Ishikawa (cell line): ENCODE measurements at regions not wholly inside any gene's neighbourhood (a gene's known extent, or its start where the extent isn't known, plus 50 kb on each side); places are given as distances from the start of the nearest gene placed in this dataset.

Experiments
- CEBPB ChIP-seq: IDR thresholded peaks from 2 replicates; pipeline ENCODE4 v1.6.1; 2012
- CREB1 ChIP-seq: IDR thresholded peaks from 2 replicates; pipeline ENCODE4 v1.6.1; 2012; ENCODE audit warnings: low read depth
- EGR1 ChIP-seq: IDR thresholded peaks from 2 replicates; pipeline ENCODE4 v1.6.1; 2012
- EP300 ChIP-seq: IDR thresholded peaks from 2 replicates; pipeline ENCODE4 v1.6.1; 2012; ENCODE audit warnings: borderline replicate concordance
- FOXM1 ChIP-seq: IDR thresholded peaks from 2 replicates; pipeline ENCODE4 v1.6.1; 2012; ENCODE audit warnings: low read depth, borderline replicate concordance
- MAX ChIP-seq: IDR thresholded peaks from 2 replicates; pipeline ENCODE4 v1.6.1; 2012
- NFIC ChIP-seq: IDR thresholded peaks from 2 replicates; pipeline ENCODE4 v1.6.1; 2012
- RAD21 ChIP-seq: IDR thresholded peaks from 2 replicates; pipeline ENCODE4 v1.6.1; 2012; ENCODE audit warnings: low read depth
- REST ChIP-seq: IDR thresholded peaks from 2 replicates; pipeline ENCODE4 v1.6.1; 2012; ENCODE audit warnings: low read depth, mild to moderate bottlenecking
- TAF1 ChIP-seq: IDR thresholded peaks from 2 replicates; pipeline ENCODE4 v1.6.1; 2012; ENCODE audit warnings: low read depth, mild to moderate bottlenecking
- TCF12 ChIP-seq: IDR thresholded peaks from 2 replicates; pipeline ENCODE4 v1.6.1; 2012; ENCODE audit warnings: low read depth
- TEAD4 ChIP-seq: IDR thresholded peaks from 2 replicates; pipeline ENCODE4 v1.6.1; 2012
- USF1 ChIP-seq: IDR thresholded peaks from 2 replicates; pipeline ENCODE4 v1.6.1; 2012
- YY1 ChIP-seq: IDR thresholded peaks from 2 replicates; pipeline ENCODE4 v1.6.1; 2012; ENCODE audit warnings: low read depth
- ZBTB7A ChIP-seq: IDR thresholded peaks from 2 replicates; pipeline ENCODE4 v1.6.1; 2012; ENCODE audit warnings: low read depth

GRCh38 chr18:78396077-78396476 is 583.5 kb upstream of the SALL3 start:
- no peak for TF ChIP-seq TAF1
- TF ChIP-seq REST: no peak
- no peak for TF ChIP-seq CEBPB
- TF ChIP-seq YY1: no peak
- TF ChIP-seq TCF12: no peak
- no peak for TF ChIP-seq USF1
- no peak for TF ChIP-seq EGR1
- TF ChIP-seq TEAD4: no peak
- no peak for TF ChIP-seq EP300
- TF ChIP-seq FOXM1: no peak

- no peak for TF ChIP-seq EGR1
- no peak for TF ChIP-seq YY1
Observed at GRCh38 chr18:78396756-78397155, 582.9 kb upstream of the SALL3 start.

- no peak for TF ChIP-seq ZBTB7A
- TF ChIP-seq TCF12: no peak
- TF ChIP-seq CEBPB: no peak
- TF ChIP-seq TEAD4: no peak
- TF ChIP-seq EP300: no peak
Observed at GRCh38 chr18:78399992-78400503, 579.6 kb upstream of the SALL3 start.

- TF ChIP-seq TEAD4 (no peak), ZBTB7A (no peak), REST (no peak), CREB1 (no peak), CEBPB (no peak), TCF12 (no peak), FOXM1 (no peak), EGR1 (no peak), TAF1 (no peak), NFIC (no peak)
Observed at GRCh38 chr18:78402440-78402839, 577.2 kb upstream of the SALL3 start.

GRCh38 chr18:78402966-78403365 is 576.7 kb upstream of the SALL3 start:
- no peak for TF ChIP-seq EGR1
- TF ChIP-seq CEBPB: no peak
- TF ChIP-seq EP300: no peak
- no peak for TF ChIP-seq TCF12
- TF ChIP-seq ZBTB7A: no peak
- TF ChIP-seq YY1: no peak
- no peak for TF ChIP-seq TEAD4
- TF ChIP-seq REST: no peak
- no peak for TF ChIP-seq CREB1
- no peak for TF ChIP-seq RAD21
- TF ChIP-seq MAX: no peak

- TF ChIP-seq CREB1: no peak
- TF ChIP-seq MAX: no peak
- TF ChIP-seq NFIC: no peak
- no peak for TF ChIP-seq EGR1
- no peak for TF ChIP-seq ZBTB7A
- TF ChIP-seq FOXM1: no peak
- TF ChIP-seq REST: no peak
- no peak for TF ChIP-seq YY1
- TF ChIP-seq TAF1: no peak
- no peak for TF ChIP-seq TEAD4
- TF ChIP-seq RAD21: no peak
- no peak for TF ChIP-seq TCF12
- TF ChIP-seq USF1: no peak
Observed at GRCh38 chr18:78403371-78403770, 576.2 kb upstream of the SALL3 start.
